Adipocyte (in vitro differentiated cells): ENCODE measurements at regions not wholly inside any gene's neighbourhood (a gene's known extent, or its start where the extent isn't known, plus 50 kb on each side); places are given as distances from the start of the nearest gene placed in this dataset.

Experiments
- DNase-seq: peaks from one replicate; pipeline ENCODE4 v3.0.0-alpha.2; 2015; ENCODE audit warnings: low read depth
- H3K27me3 ChIP-seq: replicated peaks from 2 replicates; pipeline ENCODE4 v1.7.0; 2013; ENCODE audit warnings: mild to moderate bottlenecking, low read length, moderate library complexity; ENCODE audit not compliant: control insufficient read depth, insufficient read depth
- H3K36me3 ChIP-seq: 2 replicates; pipeline ENCODE4 v1.7.0; 2013; ENCODE audit warnings: low read length, mild to moderate bottlenecking, moderate library complexity; ENCODE audit not compliant: control insufficient read depth, insufficient read depth, severe bottlenecking
- H3K4me1 ChIP-seq: 2 replicates; pipeline ENCODE4 v1.7.0; 2013; ENCODE audit warnings: mild to moderate bottlenecking, low read length, moderate library complexity; ENCODE audit not compliant: control insufficient read depth, insufficient read depth
- H3K4me3 ChIP-seq: 2 replicates; pipeline ENCODE4 v1.7.0; 2013; ENCODE audit warnings: mild to moderate bottlenecking, low read length, moderate library complexity
- H3K9ac ChIP-seq: 2 replicates; pipeline ENCODE4 v1.7.0; 2013; ENCODE audit warnings: mild to moderate bottlenecking, low read length, moderate library complexity
- H3K9me3 ChIP-seq: 2 replicates; pipeline ENCODE4 v1.7.0; 2013; ENCODE audit warnings: mild to moderate bottlenecking, low read length, moderate library complexity; ENCODE audit not compliant: control insufficient read depth

DNA sequence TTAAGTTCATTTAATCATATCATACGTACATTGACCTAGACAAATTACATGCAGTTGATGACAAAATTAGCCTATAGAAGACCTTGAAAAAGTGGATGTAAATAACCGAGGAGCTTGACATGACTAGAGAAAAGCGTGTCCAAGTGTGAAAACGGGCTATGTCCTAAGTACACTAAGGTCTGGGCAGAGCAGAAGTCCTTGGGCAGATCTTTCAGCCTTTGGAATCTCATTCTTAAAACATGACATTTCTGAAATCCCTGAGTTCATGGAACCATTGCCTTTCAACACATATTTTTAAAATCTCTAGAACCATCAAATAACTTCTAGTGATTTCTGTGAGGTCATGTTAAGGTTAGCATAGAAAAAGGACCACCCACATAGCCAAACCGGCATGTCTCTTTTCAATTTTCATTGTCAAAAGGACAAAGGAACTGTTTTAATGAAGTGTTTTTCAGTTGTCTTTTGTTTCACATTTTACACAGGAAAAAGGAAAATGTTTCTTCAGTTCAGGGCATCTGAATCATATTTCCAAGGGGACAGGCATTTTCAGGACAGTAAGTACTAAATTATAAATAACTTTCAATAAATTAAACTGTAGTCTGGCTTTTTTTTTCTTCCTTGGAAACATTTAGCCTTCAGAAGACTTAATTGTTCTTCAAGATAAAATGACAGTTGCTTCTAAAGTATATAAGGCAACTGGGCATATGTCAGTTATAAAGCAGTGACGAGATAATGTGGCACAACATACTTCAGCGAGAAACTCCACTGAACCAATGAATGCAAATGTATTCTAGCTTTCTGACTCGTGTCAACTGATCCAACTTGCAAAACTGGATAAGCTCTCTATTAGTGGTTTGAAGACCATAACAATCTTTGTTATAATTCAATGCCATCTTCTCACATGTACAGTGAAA, 416.8 kb downstream of the NFIB start:
- no peak for DNase-seq
- Histone ChIP-seq H3K27me3 (no peaks in the 10 kb centered on the region), H3K36me3 (no peaks in the 10 kb centered on the region), H3K4me3 (peak overlapping the region; percentile 13), H3K9ac (no peak overlapping the region), H3K9me3 (no peaks in the 10 kb centered on the region), H3K4me1 (peaks cover 23% of the 10 kb centered on the region)

DNA sequence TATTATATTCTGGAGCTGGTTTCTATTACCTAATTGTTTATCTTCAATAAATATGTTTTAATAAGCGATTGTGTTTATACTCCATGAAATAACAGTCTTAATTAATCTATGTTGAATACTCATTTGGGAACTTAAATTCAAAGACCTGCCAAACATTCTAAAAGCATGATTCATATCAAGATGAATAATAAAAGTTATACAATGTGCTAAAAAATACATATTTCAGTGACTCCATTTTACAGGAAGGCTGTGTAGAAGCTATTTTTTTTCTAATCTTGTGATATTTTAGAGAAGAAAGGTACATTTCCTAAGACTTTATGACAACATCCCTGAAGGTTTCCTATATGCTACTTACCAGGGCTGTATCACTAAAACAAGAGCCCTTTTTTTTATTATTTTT, 417.9 kb downstream of the NFIB start:
- Histone ChIP-seq H3K4me3 (no peak overlapping the region), H3K4me1 (peaks cover 23% of the 10 kb centered on the region), H3K9ac (no peak overlapping the region), H3K9me3 (no peaks in the 10 kb centered on the region), H3K36me3 (no peaks in the 10 kb centered on the region), H3K27me3 (no peaks in the 10 kb centered on the region)
- no peak for DNase-seq

DNA sequence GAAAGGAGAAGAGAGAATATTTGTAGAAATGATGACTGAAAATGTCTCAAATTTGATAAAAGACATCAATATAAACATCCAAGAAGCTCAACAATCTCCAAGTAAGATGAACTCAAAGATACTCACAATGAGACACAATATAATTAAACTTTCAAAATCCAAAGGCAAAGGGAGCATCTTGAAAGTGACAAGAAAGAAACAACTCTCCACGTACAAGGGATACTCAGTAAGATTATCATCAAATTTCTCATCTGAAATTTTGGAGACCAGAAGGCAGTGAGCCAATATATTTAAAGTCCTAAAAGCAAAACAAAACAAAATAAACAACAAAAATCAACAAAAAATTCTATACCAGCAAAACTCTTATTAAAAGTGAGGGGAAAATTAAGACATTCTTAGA, 428.7 kb downstream of the NFIB start:
- Histone ChIP-seq H3K36me3 (no peaks in the 10 kb centered on the region), H3K9ac (no peak overlapping the region), H3K4me1 (peaks cover 21% of the 10 kb centered on the region), H3K4me3 (no peak overlapping the region), H3K27me3 (no peaks in the 10 kb centered on the region), H3K9me3 (peaks cover 18% of the 10 kb centered on the region)
- no peak for DNase-seq

DNA sequence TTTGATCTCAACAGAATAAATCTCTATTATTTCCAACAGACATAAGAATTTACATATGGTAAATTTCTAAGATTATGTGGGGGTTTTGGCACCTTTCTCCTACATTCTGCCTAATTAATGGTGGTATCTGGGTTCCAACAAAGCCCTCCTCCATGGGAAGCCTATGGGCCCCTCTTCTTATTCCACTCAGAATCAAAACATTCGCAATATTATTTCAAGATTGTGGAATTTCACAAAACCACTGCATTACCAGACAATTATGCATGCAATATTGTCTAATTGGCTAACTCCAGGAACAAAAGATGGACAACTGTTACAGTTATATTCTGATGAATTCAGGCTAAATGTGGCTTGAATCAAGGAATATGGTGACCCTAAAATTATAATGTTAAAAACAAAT, 434.0 kb downstream of the NFIB start:
- Histone ChIP-seq H3K4me1 (peaks cover 14% of the 10 kb centered on the region), H3K27me3 (no peaks in the 10 kb centered on the region), H3K36me3 (no peaks in the 10 kb centered on the region), H3K9me3 (peaks cover 7% of the 10 kb centered on the region), H3K4me3 (no peak overlapping the region), H3K9ac (no peak overlapping the region)
- peak; percentile 6 for DNase-seq

DNA sequence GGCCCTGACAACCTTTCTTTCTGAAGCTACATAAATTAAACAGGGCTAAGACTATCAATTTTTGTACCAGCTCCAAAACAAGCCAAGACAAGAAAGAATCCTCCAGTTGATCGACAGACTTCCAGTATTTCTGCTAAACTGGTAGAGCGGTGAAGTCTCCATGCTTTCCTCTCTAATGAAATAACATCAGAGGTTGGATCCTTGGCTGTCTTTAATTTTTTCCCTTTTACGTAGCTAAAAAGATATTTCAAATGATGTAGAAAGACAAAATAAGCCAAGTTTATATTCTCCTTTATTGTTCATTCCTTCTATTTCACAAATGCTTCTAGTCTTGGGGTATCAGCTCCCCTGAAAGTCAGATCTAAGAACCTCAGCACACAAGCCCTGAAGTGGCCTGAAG, 434.9 kb downstream of the NFIB start:
- H3K4me3 ChIP-seq, result no peak overlapping the region
- no peak overlapping the region for H3K9ac ChIP-seq
- peaks cover 14% of the 10 kb centered on the region for H3K4me1 ChIP-seq
- H3K9me3 ChIP-seq, result peaks cover 10% of the 10 kb centered on the region
- no peaks in the 10 kb centered on the region for H3K36me3 ChIP-seq
- H3K27me3 ChIP-seq, result no peaks in the 10 kb centered on the region
- no peak for DNase-seq

DNA sequence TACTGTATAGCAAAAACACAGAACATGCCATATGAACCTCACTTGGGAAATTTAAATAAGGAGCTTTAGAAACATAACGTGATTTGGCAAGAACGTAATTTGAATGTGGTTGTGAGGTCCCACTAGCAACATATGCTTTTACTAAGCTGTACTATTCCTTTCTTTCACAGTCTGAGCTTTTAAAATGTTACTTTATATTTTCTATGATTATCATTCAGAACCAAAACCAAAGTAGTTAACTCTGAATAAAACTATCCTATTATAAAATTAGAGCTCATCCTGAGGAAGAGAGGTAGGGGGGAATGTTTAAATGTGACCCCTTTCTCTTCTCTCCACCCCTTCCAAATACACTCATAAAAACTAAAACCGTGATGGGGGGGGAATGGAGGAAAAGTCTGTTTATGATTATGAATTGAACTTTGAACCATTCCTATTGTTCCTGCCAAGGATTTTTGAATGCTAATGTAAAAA, 435.7 kb downstream of the NFIB start:
- Histone ChIP-seq H3K9ac (no peak overlapping the region), H3K36me3 (no peaks in the 10 kb centered on the region), H3K4me1 (peaks cover 14% of the 10 kb centered on the region), H3K4me3 (no peak overlapping the region), H3K9me3 (peaks cover 10% of the 10 kb centered on the region), H3K27me3 (no peaks in the 10 kb centered on the region)
- DNase-seq, result peak; percentile 21

DNA sequence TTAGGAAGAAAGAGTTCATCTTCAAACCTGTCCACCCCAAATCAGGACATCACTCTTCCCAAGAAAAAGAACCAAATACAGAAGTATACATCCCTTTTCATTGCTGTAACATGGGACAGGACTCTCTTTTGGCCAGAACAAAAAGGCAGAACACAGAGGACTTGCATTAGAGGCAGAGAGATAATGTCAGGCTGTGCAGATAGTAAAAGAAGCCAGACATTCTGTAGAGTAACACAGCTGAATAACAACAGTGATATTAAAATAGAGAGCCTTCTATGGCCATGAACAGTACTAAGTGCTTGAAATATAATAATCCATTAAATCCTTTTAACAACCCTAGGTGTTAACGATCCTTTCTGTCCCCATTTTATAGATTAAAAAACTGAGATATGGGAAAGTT, 437.2 kb downstream of the NFIB start:
- DNase-seq, result no peak
- no peak overlapping the region for H3K4me3 ChIP-seq
- H3K9ac ChIP-seq, result no peak overlapping the region
- peaks cover 10% of the 10 kb centered on the region for H3K9me3 ChIP-seq
- H3K36me3 ChIP-seq, result no peaks in the 10 kb centered on the region
- no peaks in the 10 kb centered on the region for H3K27me3 ChIP-seq
- H3K4me1 ChIP-seq, result peaks cover 14% of the 10 kb centered on the region

DNA sequence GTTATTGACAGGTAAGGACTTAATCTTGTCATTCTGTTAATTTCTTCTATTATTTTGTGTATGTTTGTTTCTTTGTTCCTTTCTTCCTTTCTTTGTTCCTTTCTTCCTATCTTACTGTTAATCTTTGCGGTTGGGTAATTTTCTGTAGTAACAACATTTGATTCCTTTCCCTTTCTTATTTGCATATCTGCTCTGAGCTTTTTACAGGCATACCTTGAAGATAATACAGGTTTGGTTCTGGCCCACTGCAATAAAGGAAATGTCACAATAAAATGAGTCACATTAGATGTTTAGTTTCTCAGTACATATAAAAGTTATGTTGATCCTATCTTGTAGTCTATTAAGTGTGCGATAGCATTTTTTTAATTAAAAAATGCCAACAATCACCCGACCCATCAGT, 440.7 kb downstream of the NFIB start:
- Histone ChIP-seq H3K4me1 (no peaks in the 10 kb centered on the region), H3K9ac (no peak overlapping the region), H3K27me3 (no peaks in the 10 kb centered on the region), H3K36me3 (no peaks in the 10 kb centered on the region), H3K9me3 (peaks cover 14% of the 10 kb centered on the region), H3K4me3 (no peak overlapping the region)
- DNase-seq, result no peak

DNA sequence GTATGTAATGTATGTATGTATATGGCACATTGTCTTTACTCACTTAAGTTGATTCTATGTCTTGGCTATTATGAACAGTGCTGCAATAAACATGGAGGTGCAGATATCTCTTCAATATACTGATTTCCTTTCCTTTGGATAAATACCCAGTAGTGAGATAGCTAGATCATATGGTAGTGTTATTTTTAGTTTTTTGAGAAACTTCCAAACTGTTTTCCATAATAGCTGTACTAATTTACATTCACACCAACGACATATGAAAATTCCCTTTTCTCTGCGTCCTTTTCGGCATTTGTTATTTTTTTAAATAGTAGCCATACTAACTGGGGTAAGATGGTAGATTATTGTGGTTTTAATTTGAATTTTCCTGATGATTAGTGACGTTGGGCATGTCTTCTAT, 445.6 kb downstream of the NFIB start:
- Histone ChIP-seq H3K9me3 (peaks cover 4% of the 10 kb centered on the region), H3K9ac (no peak overlapping the region), H3K4me3 (no peak overlapping the region), H3K36me3 (no peaks in the 10 kb centered on the region), H3K4me1 (peaks cover 22% of the 10 kb centered on the region), H3K27me3 (no peaks in the 10 kb centered on the region)
- no peak for DNase-seq

DNA sequence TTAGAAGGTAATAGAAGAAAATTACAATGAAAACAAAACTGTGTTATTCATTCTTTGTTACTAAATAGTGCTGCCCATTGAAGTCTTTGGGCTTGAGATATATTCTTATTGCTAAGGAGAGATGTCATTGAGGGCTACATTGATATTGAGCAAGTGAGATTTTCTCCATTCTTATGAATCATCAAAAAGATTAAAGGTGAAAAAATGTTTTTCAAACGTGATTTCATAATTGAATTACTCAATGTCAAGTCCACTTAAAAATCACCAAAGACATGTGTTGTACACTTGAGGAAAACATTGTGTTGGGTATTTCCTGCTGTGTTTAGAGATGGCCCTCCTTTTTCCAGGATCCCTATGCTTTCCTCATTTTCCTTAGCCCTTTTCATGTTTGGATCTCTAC, 448.1 kb downstream of the NFIB start:
- Histone ChIP-seq H3K4me1 (peaks cover 42% of the 10 kb centered on the region), H3K9me3 (peaks cover 4% of the 10 kb centered on the region), H3K36me3 (no peaks in the 10 kb centered on the region), H3K4me3 (no peak overlapping the region), H3K9ac (no peak overlapping the region), H3K27me3 (no peaks in the 10 kb centered on the region)
- no peak for DNase-seq

DNA sequence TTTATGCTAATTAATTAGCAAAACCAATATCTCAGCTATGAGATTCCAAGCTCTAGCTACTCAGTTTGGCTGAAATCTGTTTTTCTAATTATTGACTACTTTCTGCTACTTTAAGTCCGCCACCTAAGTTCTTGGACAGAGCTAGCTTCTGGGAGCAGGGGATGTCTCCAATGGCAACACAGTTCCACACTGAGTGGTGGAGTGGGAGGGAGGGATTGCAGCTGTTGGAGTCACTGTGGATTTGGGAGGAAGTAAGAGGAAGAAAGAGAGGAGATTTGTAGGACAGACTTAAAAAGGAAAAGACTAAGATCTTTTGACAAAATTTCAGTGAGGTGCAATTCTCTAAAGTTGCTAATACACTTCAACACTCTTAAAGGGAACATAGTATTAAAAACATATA, 450.8 kb downstream of the NFIB start:
- no peaks in the 10 kb centered on the region for H3K27me3 ChIP-seq
- no peak for DNase-seq
- H3K4me1 ChIP-seq, result peaks cover 67% of the 10 kb centered on the region
- H3K36me3 ChIP-seq, result no peaks in the 10 kb centered on the region
- H3K4me3 ChIP-seq, result no peak overlapping the region
- peak overlapping the region; percentile 65 for H3K9ac ChIP-seq
- H3K9me3 ChIP-seq, result no peaks in the 10 kb centered on the region

DNA sequence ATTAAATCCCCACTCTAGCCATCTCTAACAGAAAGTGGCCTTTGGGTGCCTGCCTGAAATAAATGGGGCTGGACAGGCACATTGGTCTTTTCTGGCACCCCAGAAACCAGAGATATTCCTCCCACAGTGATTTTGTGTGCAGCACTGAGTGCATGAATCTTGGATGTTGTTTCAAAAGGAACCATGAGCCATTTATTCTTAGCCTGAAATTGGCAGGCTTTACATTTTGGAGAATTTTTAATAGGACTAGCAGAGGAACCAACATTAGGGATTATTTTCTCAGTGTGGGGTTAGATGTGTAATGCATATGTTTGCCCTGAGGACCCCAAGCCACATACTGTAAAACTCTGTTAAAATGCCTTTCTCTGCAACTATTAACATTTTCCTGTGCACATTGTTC, 451.3 kb downstream of the NFIB start:
- Histone ChIP-seq H3K27me3 (no peaks in the 10 kb centered on the region), H3K36me3 (no peaks in the 10 kb centered on the region), H3K9ac (peak overlapping the region; percentile 65), H3K9me3 (no peaks in the 10 kb centered on the region), H3K4me3 (no peak overlapping the region), H3K4me1 (peaks cover 71% of the 10 kb centered on the region)
- DNase-seq, result no peak
